Ishikawa (cell line): ENCODE measurements at regions not wholly inside any gene's neighbourhood (a gene's known extent, or its start where the extent isn't known, plus 50 kb on each side); places are given as distances from the start of the nearest gene placed in this dataset.

Source experiments
- CEBPB ChIP-seq: IDR thresholded peaks from 2 replicates; pipeline ENCODE4 v1.6.1; 2012
- CREB1 ChIP-seq: IDR thresholded peaks from 2 replicates; pipeline ENCODE4 v1.6.1; 2012; ENCODE audit warnings: low read depth
- EGR1 ChIP-seq: IDR thresholded peaks from 2 replicates; pipeline ENCODE4 v1.6.1; 2012
- EP300 ChIP-seq: IDR thresholded peaks from 2 replicates; pipeline ENCODE4 v1.6.1; 2012; ENCODE audit warnings: borderline replicate concordance
- FOXM1 ChIP-seq: IDR thresholded peaks from 2 replicates; pipeline ENCODE4 v1.6.1; 2012; ENCODE audit warnings: low read depth, borderline replicate concordance
- MAX ChIP-seq: IDR thresholded peaks from 2 replicates; pipeline ENCODE4 v1.6.1; 2012
- NFIC ChIP-seq: IDR thresholded peaks from 2 replicates; pipeline ENCODE4 v1.6.1; 2012
- RAD21 ChIP-seq: IDR thresholded peaks from 2 replicates; pipeline ENCODE4 v1.6.1; 2012; ENCODE audit warnings: low read depth
- REST ChIP-seq: IDR thresholded peaks from 2 replicates; pipeline ENCODE4 v1.6.1; 2012; ENCODE audit warnings: low read depth, mild to moderate bottlenecking
- TAF1 ChIP-seq: IDR thresholded peaks from 2 replicates; pipeline ENCODE4 v1.6.1; 2012; ENCODE audit warnings: low read depth, mild to moderate bottlenecking
- TCF12 ChIP-seq: IDR thresholded peaks from 2 replicates; pipeline ENCODE4 v1.6.1; 2012; ENCODE audit warnings: low read depth
- TEAD4 ChIP-seq: IDR thresholded peaks from 2 replicates; pipeline ENCODE4 v1.6.1; 2012
- USF1 ChIP-seq: IDR thresholded peaks from 2 replicates; pipeline ENCODE4 v1.6.1; 2012
- YY1 ChIP-seq: IDR thresholded peaks from 2 replicates; pipeline ENCODE4 v1.6.1; 2012; ENCODE audit warnings: low read depth
- ZBTB7A ChIP-seq: IDR thresholded peaks from 2 replicates; pipeline ENCODE4 v1.6.1; 2012; ENCODE audit warnings: low read depth

GRCh38 chr13:110777251-110777820, 63.8 kb downstream of the ING1 start:
- TF ChIP-seq FOXM1 (no peak), CREB1 (no peak), RAD21 (no peak), TCF12 (no peak), USF1 (no peak), EGR1 (no peak), TEAD4 (no peak), TAF1 (no peak), YY1 (no peak), NFIC (no peak), ZBTB7A (no peak), REST (no peak), MAX (no peak), CEBPB (no peak), EP300 (no peak)

- TF ChIP-seq REST (no peak), RAD21 (no peak), NFIC (no peak), CEBPB (no peak), YY1 (no peak)
Observed at GRCh38 chr13:110779022-110779421, 65.5 kb downstream of the ING1 start.

GRCh38 chr13:110780422-110780821, 66.9 kb downstream of the ING1 start:
- TF ChIP-seq EGR1: no peak
- TF ChIP-seq EP300: no peak
- no peak for TF ChIP-seq TEAD4
- no peak for TF ChIP-seq TAF1
- no peak for TF ChIP-seq TCF12
- no peak for TF ChIP-seq YY1
- no peak for TF ChIP-seq RAD21
- TF ChIP-seq MAX: no peak
- TF ChIP-seq USF1: no peak
- no peak for TF ChIP-seq FOXM1
- no peak for TF ChIP-seq CEBPB
- TF ChIP-seq NFIC: no peak
- TF ChIP-seq ZBTB7A: no peak
- TF ChIP-seq REST: no peak
- TF ChIP-seq CREB1: no peak

GRCh38 chr13:110782185-110782584, 68.7 kb downstream of the ING1 start:
- TF ChIP-seq EP300: no peak
- TF ChIP-seq CREB1: no peak
- TF ChIP-seq FOXM1: no peak
- TF ChIP-seq USF1: no peak
- no peak for TF ChIP-seq NFIC
- TF ChIP-seq YY1: no peak
- no peak for TF ChIP-seq TAF1
- no peak for TF ChIP-seq ZBTB7A
- TF ChIP-seq CEBPB: no peak
- TF ChIP-seq RAD21: no peak
